ENCODE measurements at regions not wholly inside any gene's neighbourhood (a gene's known extent, or its start where the extent isn't known, plus 50 kb on each side); places are given as distances from the start of the nearest gene placed in this dataset.
"Not testable (repeated sequence)": the region's sequence is repeated elsewhere in the genome, so short reads cannot be mapped to it uniquely, and the experiment has no call there.

- Histone ChIP-seq H3K36me3 (replicated peaks in 1 of 2) (no peaks in the 10 kb centered on the region), H3K4me1 (replicated peaks in 1 of 2) (no peaks in the 10 kb centered on the region), H3K27me3 (no peaks in the 10 kb centered on the region), H3K27ac (no peak overlapping the region), H3K4me3 (no peak overlapping the region), H3K9me3 (replicated peaks in 1 of 3) (no peaks in the 10 kb centered on the region)
- no peak for DNase-seq
- TF ChIP-seq POLR2A (IDR thresholded peaks at IDR 0.05) = no peak
- 89 to 97% (median 93%) methylated on average over 2 of the region's 2 CpGs for WGBS, 4 donors
- intact Hi-C loops (cut with DNase I) = no loop called here
Observed at GRCh38 chr1:14426854-14427253, 171.6 kb upstream of the KAZN start.

GRCh38 chr1:14429577-14429976, 168.9 kb upstream of the KAZN start:
- intact Hi-C loops (cut with DNase I) = no loop called here
- no peak for DNase-seq
- 86 to 95% (median 90%) methylated on average over 9 of the region's 9 CpGs for WGBS, 4 donors
- Histone ChIP-seq H3K36me3 (replicated peaks in 1 of 2) (no peaks in the 10 kb centered on the region), H3K27me3 (no peaks in the 10 kb centered on the region), H3K4me3 (no peak overlapping the region), H3K27ac (no peak overlapping the region), H3K9me3 (replicated peaks in 1 of 3) (no peaks in the 10 kb centered on the region), H3K4me1 (replicated peaks in 1 of 2) (no peaks in the 10 kb centered on the region)
- no peak for TF ChIP-seq CTCF (IDR thresholded peaks at IDR 0.05)
- no peak for TF ChIP-seq POLR2A (IDR thresholded peaks at IDR 0.05)

- H3K4me3 ChIP-seq; H3K4me1 ChIP-seq (replicated peaks in 1 of 2); DNase-seq; H3K36me3 ChIP-seq (replicated peaks in 1 of 2); H3K27me3 ChIP-seq; H3K27ac ChIP-seq; intact Hi-C loops (cut with DNase I); H3K9me3 ChIP-seq (replicated peaks in 1 of 3): not testable (repeated sequence)
- WGBS, 4 donors = 81 to 94% (median 92%) methylated on average over 3 of the region's 3 CpGs
Observed at GRCh38 chr1:14432728-14433127, 165.8 kb upstream of the KAZN start.

- H3K36me3 ChIP-seq (replicated peaks in 1 of 2) = no peaks in the 10 kb centered on the region
- no peak for TF ChIP-seq POLR2A (IDR thresholded peaks at IDR 0.05)
- TF ChIP-seq CTCF (IDR thresholded peaks at IDR 0.05) = peak in 3 of 6 experiments; percentile 30 to 47 (median 35)
- no peak overlapping the region for H3K27ac ChIP-seq
- 84 to 97% (median 86%) methylated on average over 10 to 14 of the region's 14 CpGs for WGBS, 4 donors
- H3K9me3 ChIP-seq (replicated peaks in 1 of 3) = no peaks in the 10 kb centered on the region
- peaks cover 11% of the 10 kb centered on the region for H3K27me3 ChIP-seq
- no peaks in the 10 kb centered on the region for H3K4me1 ChIP-seq (replicated peaks in 1 of 2)
- H3K4me3 ChIP-seq = no peak overlapping the region
- peak in 6 of 7 donors; percentile 17 to 54 (median 33) for DNase-seq
- intact Hi-C loops (cut with DNase I) = no loop called here
Observed at GRCh38 chr1:14435368-14436023, 163.0 kb upstream of the KAZN start.

- H3K36me3 ChIP-seq (replicated peaks in 1 of 2) = no peaks in the 10 kb centered on the region
- H3K4me3 ChIP-seq = no peak overlapping the region
- H3K27me3 ChIP-seq = peaks cover 11% of the 10 kb centered on the region
- no peaks in the 10 kb centered on the region for H3K9me3 ChIP-seq (replicated peaks in 1 of 3)
- H3K27ac ChIP-seq = no peak overlapping the region
- WGBS, 4 donors = 58 to 64% (median 64%) methylated on average over 13 of the region's 13 CpGs
- no peak for DNase-seq
- intact Hi-C loops (cut with DNase I) = no loop called here
- H3K4me1 ChIP-seq (replicated peaks in 1 of 2) = no peaks in the 10 kb centered on the region
- TF ChIP-seq POLR2A (IDR thresholded peaks at IDR 0.05) (no peak), CTCF (IDR thresholded peaks at IDR 0.05) (no peak)
Observed at GRCh38 chr1:14437417-14437918, 161.0 kb upstream of the KAZN start.
